ENCODE measurements at regions not wholly inside any gene's neighbourhood (a gene's known extent, or its start where the extent isn't known, plus 50 kb on each side); places are given as distances from the start of the nearest gene placed in this dataset.
A peak's percentile ranks its signal among the peaks of the same experiment; 100 is the strongest.

GRCh38 chr4:111639876-111640275 lies 505.4 kb upstream of the FAM241A start:
- intact Hi-C loops (cut with DNase I), result loop anchor here (5.0 kb wide), 1 partner anchor 217 kb away; no protein-coding TSS in a partner anchor
- TF ChIP-seq POLR2A (IDR thresholded peaks at IDR 0.05) (no peak), CTCF (IDR thresholded peaks at IDR 0.05) (no peak)
- H3K27ac ChIP-seq, result no peak overlapping the region

DNA sequence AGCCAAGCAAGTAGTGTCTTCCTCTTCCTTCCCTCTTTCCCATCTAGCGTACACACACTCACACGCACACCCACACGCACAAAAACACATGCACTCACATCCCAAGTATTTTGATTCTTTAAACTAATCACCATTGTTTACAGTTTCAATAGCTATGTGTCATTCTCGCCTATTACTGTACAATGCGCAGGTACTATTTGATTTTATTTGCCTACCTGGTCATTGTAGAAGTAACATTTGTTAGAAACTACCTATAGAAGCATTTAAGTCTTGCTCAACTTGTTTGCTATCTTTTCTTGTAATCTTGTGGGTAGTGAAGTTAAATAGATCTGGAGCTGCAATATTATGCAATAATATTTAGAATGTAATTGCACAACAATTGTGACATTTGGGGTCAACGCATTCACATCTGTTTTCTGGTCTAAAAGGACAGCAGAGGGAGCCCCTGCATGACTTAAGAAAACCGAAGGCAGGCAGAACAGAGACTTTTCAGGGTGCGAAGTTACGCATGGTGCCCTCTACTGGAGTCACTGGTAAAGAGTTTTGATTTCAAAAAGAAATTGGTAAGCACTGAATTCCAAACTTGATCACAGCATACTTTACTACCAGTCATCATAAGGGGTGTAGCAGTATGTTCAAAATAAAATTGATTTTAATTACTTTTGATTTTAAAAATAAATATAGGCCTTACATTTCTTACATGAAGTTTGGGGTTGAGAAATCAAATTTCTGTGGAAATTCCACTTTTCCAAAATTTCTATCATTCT lies 503.3 kb upstream of the FAM241A start:
- Histone ChIP-seq H3K36me3 (replicated peaks in 1 of 2; ENCODE audit: insufficient read depth in 1 of 2, low read depth in 2 of 2) (no peaks in the 10 kb centered on the region), H3K4me3 (no peak overlapping the region), H3K27me3 (no peaks in the 10 kb centered on the region), H3K9me3 (no peaks in the 10 kb centered on the region), H3K4me1 (no peaks in the 10 kb centered on the region), H3K27ac (no peak overlapping the region)
- intact Hi-C loops (cut with DNase I), result no loop called here
- ATAC-seq (peak; percentile 88), DNase-seq (peak; percentile 63 to 82 (median 68))
- peak; percentile 22 to 87 (median 79) for TF ChIP-seq CTCF (IDR thresholded peaks at IDR 0.05)
- TF ChIP-seq POLR2A (IDR thresholded peaks at IDR 0.05), result no peak
- WGBS, 2 donors, result 33 to 37% methylated on average over 9 of the region's 9 CpGs

More at GRCh38 chr4:111639876-111640275, 505.4 kb upstream of the FAM241A start:
- Histone ChIP-seq H3K27me3 (no peaks in the 10 kb centered on the region), H3K9me3 (no peaks in the 10 kb centered on the region), H3K36me3 (replicated peaks in 1 of 2; ENCODE audit: insufficient read depth in 1 of 2, low read depth in 2 of 2) (no peaks in the 10 kb centered on the region), H3K4me3 (no peak overlapping the region), H3K4me1 (no peaks in the 10 kb centered on the region)
- 34 to 42% methylated on average over 6 of the region's 6 CpGs for WGBS, 2 donors
- no peak for ATAC-seq
- no peak for DNase-seq

DNA sequence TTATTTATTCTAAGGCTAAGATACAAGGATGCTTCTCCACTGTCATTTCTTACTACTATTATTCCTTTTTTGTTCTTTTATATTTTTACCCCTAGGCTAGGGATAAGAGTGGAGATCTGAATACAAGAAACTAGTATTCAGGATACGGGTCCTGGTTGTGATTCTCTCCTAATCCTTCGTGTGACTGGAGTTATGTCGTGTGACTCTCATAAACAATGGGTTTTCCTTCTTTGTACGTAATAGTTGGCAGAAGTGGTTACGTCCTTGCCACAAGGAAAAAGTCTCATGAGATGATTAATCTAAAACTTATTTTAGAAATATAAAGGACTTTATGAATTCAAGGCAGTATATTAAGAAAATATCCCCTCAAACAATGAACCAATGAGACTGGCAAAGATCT lies 497.2 kb upstream of the FAM241A start:
- Histone ChIP-seq H3K9me3 (no peaks in the 10 kb centered on the region), H3K4me3 (no peak overlapping the region), H3K27me3 (no peaks in the 10 kb centered on the region), H3K4me1 (no peaks in the 10 kb centered on the region), H3K27ac (no peak overlapping the region), H3K36me3 (replicated peaks in 1 of 2; ENCODE audit: insufficient read depth in 1 of 2, low read depth in 2 of 2) (no peaks in the 10 kb centered on the region)
- TF ChIP-seq POLR2A (IDR thresholded peaks at IDR 0.05), result no peak
- no peak for TF ChIP-seq CTCF (IDR thresholded peaks at IDR 0.05)
- 70 to 72% methylated on average over 5 of the region's 5 CpGs for WGBS, 2 donors
- ATAC-seq, result no peak
- no peak for DNase-seq
- intact Hi-C loops (cut with DNase I), result no loop called here

DNA sequence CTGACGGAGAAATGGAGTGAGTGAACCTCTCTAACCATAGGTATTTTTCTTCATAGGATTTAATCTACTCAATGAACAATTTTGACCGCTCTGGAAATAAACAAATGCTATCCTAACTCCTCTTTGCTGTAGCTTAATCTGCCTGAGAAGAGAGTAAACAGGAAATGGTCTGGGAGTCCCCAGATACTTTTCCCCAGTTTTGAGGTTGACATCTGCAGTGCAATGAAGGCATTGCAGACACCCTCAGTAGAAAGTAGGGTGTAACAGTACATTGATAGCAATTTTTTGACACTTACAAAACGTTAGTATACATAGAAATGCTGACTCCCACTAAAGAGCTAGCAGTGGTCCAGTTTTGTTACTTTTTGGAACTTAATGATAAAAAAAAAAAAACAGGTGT lies 495.9 kb upstream of the FAM241A start:
- Histone ChIP-seq H3K27ac (no peak overlapping the region), H3K9me3 (no peaks in the 10 kb centered on the region), H3K36me3 (replicated peaks in 1 of 2; ENCODE audit: insufficient read depth in 1 of 2, low read depth in 2 of 2) (no peaks in the 10 kb centered on the region), H3K4me1 (no peaks in the 10 kb centered on the region), H3K27me3 (no peaks in the 10 kb centered on the region), H3K4me3 (no peak overlapping the region)
- TF ChIP-seq CTCF (IDR thresholded peaks at IDR 0.05), result no peak
- no peak for TF ChIP-seq POLR2A (IDR thresholded peaks at IDR 0.05)
- WGBS, 2 donors, result 46 to 47% methylated on average over 3 of the region's 3 CpGs
- intact Hi-C loops (cut with DNase I), result no loop called here
- no peak for DNase-seq
- no peak for ATAC-seq

- intact Hi-C loops (cut with DNase I), result no loop called here
- TF ChIP-seq POLR2A (IDR thresholded peaks at IDR 0.05) (no peak), CTCF (IDR thresholded peaks at IDR 0.05) (no peak)
- Histone ChIP-seq H3K27me3 (no peaks in the 10 kb centered on the region), H3K9me3 (no peaks in the 10 kb centered on the region), H3K4me1 (no peaks in the 10 kb centered on the region), H3K4me3 (no peak overlapping the region), H3K36me3 (replicated peaks in 1 of 2; ENCODE audit: insufficient read depth in 1 of 2, low read depth in 2 of 2) (no peaks in the 10 kb centered on the region), H3K27ac (no peak overlapping the region)
- DNase-seq (no peak), ATAC-seq (no peak)
- 46% methylated on average over 3 of the region's 3 CpGs for WGBS, 2 donors
Measured at GRCh38 chr4:111650146-111650545, 495.1 kb upstream of the FAM241A start.
